Fibroblast of villous mesenchyme (primary cell): ENCODE measurements at regions not wholly inside any gene's neighbourhood (a gene's known extent, or its start where the extent isn't known, plus 50 kb on each side); places are given as distances from the start of the nearest gene placed in this dataset.
A peak's percentile ranks its signal among the peaks of the same experiment; 100 is the strongest.

Source experiments
- DNase-seq: peaks from one replicate; pipeline ENCODE4 v3.0.0-alpha.2; 2010; ENCODE audit warnings: low read depth
- H3K4me3 ChIP-seq: 2 replicates; pipeline ENCODE4 v1.5.1; 2011; ENCODE audit warnings: low read depth, mild to moderate bottlenecking, low read length
- CTCF ChIP-seq: IDR thresholded peaks from 2 replicates; pipeline ENCODE4 v1.5.1; 2012; ENCODE audit warnings: low read depth, mild to moderate bottlenecking, low read length; ENCODE audit not compliant: insufficient read depth

GRCh38 chrX:149114874-149115273 lies 390.2 kb downstream of the IDS start:
- H3K4me3 ChIP-seq = no peak overlapping the region
- no peak for DNase-seq
- TF ChIP-seq CTCF = no peak

GRCh38 chrX:149114001-149114400 lies 391.1 kb downstream of the IDS start:
- DNase-seq = no peak
- no peak for TF ChIP-seq CTCF
- no peak overlapping the region for H3K4me3 ChIP-seq

GRCh38 chrX:149097786-149098185 lies 407.3 kb downstream of the IDS start:
- TF ChIP-seq CTCF = no peak
- no peak for DNase-seq

GRCh38 chrX:149092179-149092578 lies 412.9 kb downstream of the IDS start:
- no peak overlapping the region for H3K4me3 ChIP-seq
- DNase-seq = no peak
- no peak for TF ChIP-seq CTCF

More at GRCh38 chrX:149097786-149098185, 407.3 kb downstream of the IDS start:
- no peak overlapping the region for H3K4me3 ChIP-seq

GRCh38 chrX:149079805-149080406 lies 425.2 kb downstream of the IDS start:
- DNase-seq = no peak
- no peak for TF ChIP-seq CTCF
- H3K4me3 ChIP-seq = no peak overlapping the region

GRCh38 chrX:149074398-149074797 lies 430.7 kb downstream of the IDS start:
- no peak for TF ChIP-seq CTCF
- DNase-seq = peak; percentile 10
- no peak overlapping the region for H3K4me3 ChIP-seq

- no peak overlapping the region for H3K4me3 ChIP-seq
- no peak for DNase-seq
- no peak for TF ChIP-seq CTCF
Measured at GRCh38 chrX:149073479-149073878, 431.6 kb downstream of the IDS start.
